ENCODE measurements at regions not wholly inside any gene's neighbourhood (a gene's known extent, or its start where the extent isn't known, plus 50 kb on each side); places are given as distances from the start of the nearest gene placed in this dataset.

DNA sequence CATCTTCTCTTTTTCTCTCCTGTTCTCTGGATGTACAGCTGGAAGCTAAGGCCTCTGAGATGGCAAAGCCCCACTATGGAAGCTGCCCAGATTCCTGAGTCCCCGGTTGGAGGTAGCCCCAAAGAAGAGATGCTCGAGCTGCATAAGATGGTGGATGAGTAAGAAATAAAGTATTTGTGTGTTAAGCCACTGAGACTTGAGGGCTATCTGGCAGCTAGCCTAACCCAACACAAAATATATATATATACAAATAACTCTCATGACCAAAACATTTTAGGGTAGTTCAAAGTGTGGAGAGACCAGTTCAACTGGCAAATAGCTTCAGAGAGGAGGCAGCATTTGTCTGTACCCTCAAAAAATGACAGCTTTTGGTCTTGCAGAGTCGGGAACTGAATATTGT, 72.4 kb upstream of the PDE1C start:
- DNase-seq (ENCODE audit: low read depth) = no peak

DNA sequence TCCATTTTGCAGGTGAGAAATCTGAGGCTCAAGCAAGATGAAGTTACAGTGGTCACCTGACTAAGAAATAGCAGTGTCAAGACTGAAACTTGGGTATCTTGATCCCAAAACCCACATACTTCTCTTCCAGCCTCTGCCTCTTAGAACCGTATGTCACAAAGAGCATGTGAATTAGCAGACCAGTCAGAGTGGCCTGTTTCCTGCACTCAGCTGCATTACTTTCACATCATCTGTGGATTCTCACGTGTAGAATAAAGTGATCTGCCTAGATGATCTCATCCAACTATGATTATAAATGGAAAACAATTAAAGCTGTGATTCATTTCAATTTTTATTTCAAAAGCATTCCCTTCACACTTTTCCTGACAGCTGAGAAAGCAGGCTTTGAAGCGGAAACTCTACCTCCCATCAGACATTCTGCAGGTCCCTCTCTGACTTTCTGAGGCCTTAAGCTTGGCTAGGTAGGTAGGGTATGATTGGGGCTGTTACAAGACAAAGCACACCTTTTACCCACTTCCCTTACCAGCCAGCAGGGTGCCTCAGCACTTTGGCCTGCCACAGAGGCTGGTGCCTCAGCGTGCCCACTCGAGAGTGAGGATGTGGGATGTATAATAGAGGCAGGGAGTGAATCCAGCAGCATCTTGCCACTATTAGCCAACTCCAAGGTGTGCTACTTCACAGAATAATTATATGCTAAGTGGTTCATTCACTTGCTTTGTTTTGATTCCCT, 70.2 kb upstream of the PDE1C start:
- DNase-seq (ENCODE audit: low read depth) = no peak

DNA sequence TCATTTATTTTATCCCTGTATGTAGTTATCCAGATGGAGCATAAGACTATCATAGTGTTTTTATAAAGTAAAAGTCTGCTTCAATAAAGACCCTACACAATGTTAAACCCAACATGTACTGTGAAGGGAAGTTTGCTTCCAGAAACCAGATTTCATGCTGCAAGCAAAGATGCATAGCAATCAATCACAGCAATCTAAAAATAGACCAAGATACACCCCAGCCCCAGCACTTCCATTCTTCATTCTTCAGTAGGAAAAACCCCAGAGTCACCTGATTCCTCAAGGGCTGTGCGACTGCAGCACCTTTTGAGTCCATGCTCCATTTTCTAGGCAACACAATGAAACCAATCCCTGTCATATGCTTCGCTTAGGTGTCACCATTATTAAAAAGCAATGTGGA, 66.9 kb upstream of the PDE1C start:
- DNase-seq (ENCODE audit: low read depth) = no peak

DNA sequence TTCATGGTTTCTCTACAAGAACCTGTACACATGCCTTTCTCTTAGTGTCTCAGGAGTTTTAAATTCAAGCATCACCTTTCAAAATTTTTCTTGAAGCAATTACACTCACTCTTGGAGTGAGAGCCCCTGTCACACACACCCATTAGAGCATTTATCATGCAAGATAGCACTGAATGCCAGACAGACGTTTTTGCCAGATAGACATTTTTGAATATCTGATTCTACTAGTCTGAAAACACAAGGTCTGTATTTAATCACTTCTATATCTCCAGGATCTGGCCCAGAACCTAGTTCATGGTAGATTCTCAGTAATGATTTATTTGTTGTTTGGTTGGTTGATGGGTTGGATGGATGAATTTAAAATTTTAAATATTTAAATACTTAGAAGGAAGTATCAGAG, 60.9 kb upstream of the PDE1C start:
- no peak for DNase-seq (ENCODE audit: low read depth)

DNA sequence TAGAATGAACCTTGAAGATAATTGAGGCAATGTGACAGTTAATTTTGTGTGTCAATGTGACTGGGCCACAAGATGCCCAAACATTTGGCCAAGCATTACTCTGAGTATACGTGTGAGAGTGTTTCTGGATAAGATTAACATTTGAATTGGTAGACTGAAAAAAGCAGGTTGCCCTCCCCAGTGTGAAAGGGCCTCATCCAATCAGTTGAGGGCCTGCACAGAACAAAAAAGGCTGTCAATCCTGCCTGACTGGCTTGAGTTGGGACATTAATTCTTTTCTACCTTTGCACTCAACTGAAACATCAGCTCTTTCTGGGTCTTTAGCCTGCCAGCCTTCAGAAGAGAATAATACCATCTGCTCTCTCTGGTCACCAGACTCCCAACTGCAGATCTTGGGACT, 56.6 kb upstream of the PDE1C start:
- DNase-seq (ENCODE audit: low read depth) = no peak
